Gastrocnemius medialis (tissue), 4 donors: ENCODE measurements at regions not wholly inside any gene's neighbourhood (a gene's known extent, or its start where the extent isn't known, plus 50 kb on each side); places are given as distances from the start of the nearest gene placed in this dataset.

Source experiments
- ATAC-seq, 2 donors: fragments of 150-250 bp; one replicate each; pipeline ENCODE4 v1.9.1; 2016
- DNase-seq, 2 donors: peaks; one replicate each; pipeline ENCODE4 v3.0.0-alpha.2; 2019
- H3K27ac ChIP-seq, 4 donors: fragments of 200-600 bp; sonication (generic); 1 replicate in 1 of 4; 2 replicates in 3 of 4; pipeline ENCODE4 v1.5.1; 2016 to 2018; ENCODE audit warnings: mild to moderate bottlenecking in 2 of 4, moderate library complexity in 1 of 4
- H3K27me3 ChIP-seq, 3 donors: fragments of 200-600 bp; sonication (generic) in 2 of 3; 1 replicate in 1 of 3; 2 replicates in 2 of 3; pipeline versions ENCODE4 v1.5.1 to v1.6.0; 2016 to 2019; ENCODE audit warnings: mild to moderate bottlenecking in 1 of 3, moderate library complexity in 1 of 3
- H3K36me3 ChIP-seq, 2 donors: fragments of 200-600 bp; sonication (generic) in 1 of 2; one replicate each; pipeline ENCODE4 v1.5.1; 2017 to 2018
- H3K4me1 ChIP-seq, 2 donors: fragments of 200-600 bp; sonication (generic) in 1 of 2; one replicate each; pipeline ENCODE4 v1.5.1; 2016 to 2017; ENCODE audit warnings: mild to moderate bottlenecking in 2 of 2
- H3K4me3 ChIP-seq, 4 donors: fragments of 200-600 bp; sonication (generic) in 3 of 4; 1 replicate in 1 of 4; 2 replicates in 3 of 4; pipeline ENCODE4 v1.5.1; 2016 to 2019; ENCODE audit warnings: mild to moderate bottlenecking in 2 of 4
- H3K9me3 ChIP-seq, 3 donors: fragments of 200-600 bp; sonication (generic) in 2 of 3; 1 replicate in 1 of 3; 2 replicates in 2 of 3; pipeline ENCODE4 v1.5.1; 2016 to 2019
- CTCF ChIP-seq, 5 experiments: fragments of 450-650 bp in 3 of 5; fragments of 200-600 bp in 2 of 5; sonication (generic) in 2 of 5; IDR thresholded peaks in 4 of 5; conservative IDR thresholded peaks in 1 of 5; 1 replicate in 4 of 5; 2 replicates in 1 of 5; pipeline ENCODE4 v1.5.1; 2016 to 2019; ENCODE audit warnings: antibody characterized with exemption in 5 of 5, mild to moderate bottlenecking in 3 of 5, moderate library complexity in 3 of 5
- POLR2A ChIP-seq, 2 donors: fragments of 450-650 bp; IDR thresholded peaks; one replicate each; pipeline ENCODE4 v1.6.1; 2017; ENCODE audit warnings: antibody characterized with exemption in 2 of 2, mild to moderate bottlenecking in 2 of 2, moderate library complexity in 2 of 2
- in situ Hi-C, 4 donors: fragments of 200-750 bp; cut with MboI; loops; one replicate each; pipeline versions ENCODE4 v1.15.0 to v1.8.0; 2017; ENCODE audit warnings: low sequenced_read_pairs in 4 of 4
- intact Hi-C: fragments of 100-400 bp; cut with DNase I; formaldehyde crosslinking; loops from one replicate; pipeline ENCODE4 v1.15.1; 2023; ENCODE audit warnings: low total_unique reads

GRCh38 chr6:145139895-145140294, 595.4 kb downstream of the EPM2A start:
- no peak overlapping the region for H3K27ac ChIP-seq
- no peaks in the 10 kb centered on the region for H3K9me3 ChIP-seq
- in situ Hi-C loops, result no loop called here
- no peak overlapping the region for H3K4me3 ChIP-seq
- DNase-seq (no peak), ATAC-seq (no peak)
- TF ChIP-seq CTCF (IDR thresholded peaks at IDR 0.05 in 4 of 5, conservative IDR thresholded peaks at IDR 0.05 in 1 of 5) (no peak), POLR2A (IDR thresholded peaks at IDR 0.05) (no peak)
- H3K27me3 ChIP-seq, result no peaks in the 10 kb centered on the region
- intact Hi-C loops, result no loop called here
- no peaks in the 10 kb centered on the region for H3K36me3 ChIP-seq
- no peaks in the 10 kb centered on the region for H3K4me1 ChIP-seq

- H3K36me3 ChIP-seq, result no peaks in the 10 kb centered on the region
- H3K9me3 ChIP-seq, result no peaks in the 10 kb centered on the region
- no peak for ATAC-seq
- intact Hi-C loops, result no loop called here
- H3K4me3 ChIP-seq, result no peak overlapping the region
- H3K4me1 ChIP-seq, result no peaks in the 10 kb centered on the region
- in situ Hi-C loops, result no loop called here
- H3K27ac ChIP-seq, result no peak overlapping the region
- TF ChIP-seq POLR2A (IDR thresholded peaks at IDR 0.05) (no peak), CTCF (IDR thresholded peaks at IDR 0.05 in 4 of 5, conservative IDR thresholded peaks at IDR 0.05 in 1 of 5) (no peak)
- no peaks in the 10 kb centered on the region for H3K27me3 ChIP-seq
- no peak for DNase-seq
Observed at GRCh38 chr6:145141572-145141971, 593.7 kb downstream of the EPM2A start.

- in situ Hi-C loops (no loop called here), intact Hi-C loops (no loop called here)
- no peak for TF ChIP-seq POLR2A (IDR thresholded peaks at IDR 0.05)
- TF ChIP-seq CTCF (IDR thresholded peaks at IDR 0.05 in 4 of 5, conservative IDR thresholded peaks at IDR 0.05 in 1 of 5), result no peak
- Histone ChIP-seq H3K9me3 (no peaks in the 10 kb centered on the region), H3K27ac (no peak overlapping the region), H3K4me3 (no peak overlapping the region), H3K27me3 (no peaks in the 10 kb centered on the region), H3K4me1 (peaks cover 1 to 6% of the 10 kb centered on the region in 2 donors), H3K36me3 (no peaks in the 10 kb centered on the region)
- ATAC-seq (no peak), DNase-seq (no peak)
Observed at GRCh38 chr6:145142958-145143357, 592.4 kb downstream of the EPM2A start.

- Histone ChIP-seq H3K4me3 (no peak overlapping the region), H3K36me3 (no peaks in the 10 kb centered on the region), H3K9me3 (no peaks in the 10 kb centered on the region), H3K4me1 (peaks cover 5 to 8% of the 10 kb centered on the region in 2 donors), H3K27ac (no peak overlapping the region), H3K27me3 (no peaks in the 10 kb centered on the region)
- intact Hi-C loops (no loop called here), in situ Hi-C loops (no loop called here)
- TF ChIP-seq POLR2A (IDR thresholded peaks at IDR 0.05) (no peak), CTCF (IDR thresholded peaks at IDR 0.05 in 4 of 5, conservative IDR thresholded peaks at IDR 0.05 in 1 of 5) (no peak)
- DNase-seq, result no peak
- ATAC-seq, result no peak
Observed at GRCh38 chr6:145143379-145143778, 591.9 kb downstream of the EPM2A start.

- Histone ChIP-seq H3K27me3 (no peaks in the 10 kb centered on the region), H3K4me3 (no peak overlapping the region), H3K27ac (peak overlapping the region; percentile 20 to 52 (median 32)), H3K4me1 (peaks cover 8% of the 10 kb centered on the region in 2 donors), H3K9me3 (no peaks in the 10 kb centered on the region), H3K36me3 (no peaks in the 10 kb centered on the region)
- intact Hi-C loops (no loop called here), in situ Hi-C loops (no loop called here)
- peak; percentile 27 to 55 for ATAC-seq
- DNase-seq, result no peak
- TF ChIP-seq CTCF (IDR thresholded peaks at IDR 0.05 in 4 of 5, conservative IDR thresholded peaks at IDR 0.05 in 1 of 5), result no peak
- TF ChIP-seq POLR2A (IDR thresholded peaks at IDR 0.05), result no peak
Observed at GRCh38 chr6:145147559-145147958, 587.8 kb downstream of the EPM2A start.
